ENCODE measurements at regions not wholly inside any gene's neighbourhood (a gene's known extent, or its start where the extent isn't known, plus 50 kb on each side); places are given as distances from the start of the nearest gene placed in this dataset.
A peak's percentile ranks its signal among the peaks of the same experiment; 100 is the strongest.

GRCh38 chr10:4199196-4199595 lies 414.2 kb upstream of the KLF6 start:
- DNase-seq (ENCODE audit: low read depth): no peak

GRCh38 chr10:4198216-4198615 lies 413.2 kb upstream of the KLF6 start:
- no peak for DNase-seq (ENCODE audit: low read depth)

GRCh38 chr10:4197676-4198075 lies 412.7 kb upstream of the KLF6 start:
- no peak for DNase-seq (ENCODE audit: low read depth)

- DNase-seq (ENCODE audit: low read depth): no peak
Measured at GRCh38 chr10:4196771-4197390, 411.9 kb upstream of the KLF6 start.

GRCh38 chr10:4196183-4196582 lies 411.2 kb upstream of the KLF6 start:
- no peak for DNase-seq (ENCODE audit: low read depth)

GRCh38 chr10:4195213-4195612 lies 410.2 kb upstream of the KLF6 start:
- peak; percentile 69 for DNase-seq (ENCODE audit: low read depth)

GRCh38 chr10:4194231-4194630 lies 409.2 kb upstream of the KLF6 start:
- peak; percentile 18 for DNase-seq (ENCODE audit: low read depth)

- no peak for DNase-seq (ENCODE audit: low read depth)
Measured at GRCh38 chr10:4191894-4192293, 406.9 kb upstream of the KLF6 start.

- peak; percentile 48 for DNase-seq (ENCODE audit: low read depth)
Measured at GRCh38 chr10:4191354-4191753, 406.3 kb upstream of the KLF6 start.

GRCh38 chr10:4190876-4191275 lies 405.9 kb upstream of the KLF6 start:
- DNase-seq (ENCODE audit: low read depth): no peak

- DNase-seq (ENCODE audit: low read depth): no peak
Measured at GRCh38 chr10:4189281-4189680, 404.3 kb upstream of the KLF6 start.

GRCh38 chr10:4188406-4188805 lies 403.4 kb upstream of the KLF6 start:
- DNase-seq (ENCODE audit: low read depth): no peak

- no peak for DNase-seq (ENCODE audit: low read depth)
Measured at GRCh38 chr10:4186849-4187540, 402.0 kb upstream of the KLF6 start.

GRCh38 chr10:4183761-4184261 lies 398.8 kb upstream of the KLF6 start:
- DNase-seq (ENCODE audit: low read depth): peak; percentile 55

GRCh38 chr10:4181621-4182049 lies 396.6 kb upstream of the KLF6 start:
- DNase-seq (ENCODE audit: low read depth): no peak

GRCh38 chr10:4181081-4181480 lies 396.1 kb upstream of the KLF6 start:
- no peak for DNase-seq (ENCODE audit: low read depth)

GRCh38 chr10:4177791-4178190 lies 392.8 kb upstream of the KLF6 start:
- DNase-seq (ENCODE audit: low read depth): no peak

- no peak for DNase-seq (ENCODE audit: low read depth)
Measured at GRCh38 chr10:4176500-4177281, 391.7 kb upstream of the KLF6 start.

- DNase-seq (ENCODE audit: low read depth): peak; percentile 11
Measured at GRCh38 chr10:4174197-4174596, 389.2 kb upstream of the KLF6 start.

- no peak for DNase-seq (ENCODE audit: low read depth)
Measured at GRCh38 chr10:4170633-4171314, 385.8 kb upstream of the KLF6 start.

- DNase-seq (ENCODE audit: low read depth): no peak
Measured at GRCh38 chr10:4170181-4170580, 385.2 kb upstream of the KLF6 start.

- DNase-seq (ENCODE audit: low read depth): no peak
Measured at GRCh38 chr10:4169448-4169847, 384.4 kb upstream of the KLF6 start.
